ENCODE measurements at regions not wholly inside any gene's neighbourhood (a gene's known extent, or its start where the extent isn't known, plus 50 kb on each side); places are given as distances from the start of the nearest gene placed in this dataset.

DNA sequence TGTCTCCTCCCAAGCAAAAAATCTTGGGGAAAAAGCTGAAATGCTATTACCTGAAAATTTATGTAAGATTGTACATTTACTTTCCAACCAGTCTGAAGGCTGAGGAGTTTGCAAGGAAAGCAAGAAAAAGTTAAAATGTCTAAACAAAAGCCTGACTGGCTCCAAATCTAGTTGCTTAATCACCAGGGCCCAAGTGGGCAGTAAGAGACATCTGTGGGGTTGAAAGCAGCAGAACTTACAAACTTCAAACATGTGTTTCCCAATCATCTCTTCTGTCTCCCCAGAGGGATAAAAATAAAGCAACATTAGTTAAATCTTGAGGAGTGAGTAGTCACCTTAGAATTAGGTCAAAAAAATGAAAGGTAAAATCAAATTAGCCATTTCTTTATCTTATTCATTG, 98.6 kb downstream of the OGFRL1 start:
- TF ChIP-seq YY1 (IDR thresholded peaks at IDR 0.05; ENCODE audit: insufficient read depth, insufficient read length) (no peak), ZNF274 (IDR thresholded peaks at IDR 0.05; ENCODE audit: low read depth, low read length) (no peak), SUZ12 (IDR thresholded peaks at IDR 0.05; ENCODE audit: extremely low read depth, insufficient read depth, insufficient read length) (no peak)

All from NT2/D1 (cell line).